ENCODE measurements at regions not wholly inside any gene's neighbourhood (a gene's known extent, or its start where the extent isn't known, plus 50 kb on each side); places are given as distances from the start of the nearest gene placed in this dataset.

GRCh38 chr14:84527706-84528105, 1002.2 kb upstream of the FLRT2 start:
- DNase-seq = no peak

GRCh38 chr14:84532016-84532415, 997.9 kb upstream of the FLRT2 start:
- DNase-seq = no peak

GRCh38 chr14:84533181-84533725, 996.7 kb upstream of the FLRT2 start:
- DNase-seq = no peak

GRCh38 chr14:84533791-84534190, 996.2 kb upstream of the FLRT2 start:
- DNase-seq = no peak

GRCh38 chr14:84535484-84535883, 994.5 kb upstream of the FLRT2 start:
- no peak for DNase-seq

GRCh38 chr14:84535976-84536375, 994.0 kb upstream of the FLRT2 start:
- DNase-seq = no peak

GRCh38 chr14:84541018-84541417, 988.9 kb upstream of the FLRT2 start:
- no peak for DNase-seq

GRCh38 chr14:84543859-84544258, 986.1 kb upstream of the FLRT2 start:
- no peak for DNase-seq

- no peak for DNase-seq
Measured at GRCh38 chr14:84544486-84545131, 985.3 kb upstream of the FLRT2 start.

- DNase-seq = no peak
Measured at GRCh38 chr14:84546236-84546635, 983.7 kb upstream of the FLRT2 start.

- no peak for DNase-seq
Measured at GRCh38 chr14:84554136-84554535, 975.8 kb upstream of the FLRT2 start.

GRCh38 chr14:84555493-84555892, 974.5 kb upstream of the FLRT2 start:
- DNase-seq = no peak

- no peak for DNase-seq
Measured at GRCh38 chr14:84566109-84566508, 963.8 kb upstream of the FLRT2 start.

- no peak for DNase-seq
Measured at GRCh38 chr14:84575681-84576080, 954.3 kb upstream of the FLRT2 start.

GRCh38 chr14:84579292-84579691, 950.7 kb upstream of the FLRT2 start:
- DNase-seq = no peak

GRCh38 chr14:84581041-84581440, 948.9 kb upstream of the FLRT2 start:
- DNase-seq = no peak

- no peak for DNase-seq
Measured at GRCh38 chr14:84584511-84584910, 945.4 kb upstream of the FLRT2 start.

- DNase-seq = no peak
Measured at GRCh38 chr14:84591827-84592445, 938.0 kb upstream of the FLRT2 start.

- no peak for DNase-seq
Measured at GRCh38 chr14:84592770-84593169, 937.2 kb upstream of the FLRT2 start.

GRCh38 chr14:84610086-84610485, 919.9 kb upstream of the FLRT2 start:
- no peak for DNase-seq

- DNase-seq = no peak
Measured at GRCh38 chr14:84622357-84622756, 907.6 kb upstream of the FLRT2 start.

GRCh38 chr14:84643446-84643845, 886.5 kb upstream of the FLRT2 start:
- DNase-seq = no peak

- DNase-seq = no peak
Measured at GRCh38 chr14:84646786-84647500, 883.0 kb upstream of the FLRT2 start.

- no peak for DNase-seq
Measured at GRCh38 chr14:84655014-84655413, 874.9 kb upstream of the FLRT2 start.
